KOPT-K1 (cell line): ENCODE measurements at regions not wholly inside any gene's neighbourhood (a gene's known extent, or its start where the extent isn't known, plus 50 kb on each side); places are given as distances from the start of the nearest gene placed in this dataset.
"Not testable (repeated sequence)": the region's sequence is repeated elsewhere in the genome, so short reads cannot be mapped to it uniquely, and the experiment has no call there.

Source experiments
- H3K27ac ChIP-seq: fragments of 200-600 bp; sonication (generic); 2 replicates; pipeline ENCODE4 v1.5.1; 2016; ENCODE audit warnings: antibody characterized with exemption, mild to moderate bottlenecking, low read depth, low read length; ENCODE audit not compliant: poor library complexity, severe bottlenecking
- H3K36me3 ChIP-seq: fragments of 200-600 bp; sonication (generic); 2 replicates; pipeline ENCODE4 v1.5.1; 2017; ENCODE audit warnings: antibody characterized with exemption, mild to moderate bottlenecking, low read length, moderate library complexity; ENCODE audit not compliant: insufficient read depth
- H3K9me3 ChIP-seq: fragments of 200-600 bp; sonication (generic); 2 replicates; pipeline ENCODE4 v1.5.1; 2017; ENCODE audit warnings: antibody characterized with exemption, low read length, mild to moderate bottlenecking; ENCODE audit not compliant: insufficient read depth, poor library complexity, severe bottlenecking

GRCh38 chr2:133859578-133859977 is 291.3 kb upstream of the NCKAP5 start:
- H3K9me3 ChIP-seq: no peaks in the 10 kb centered on the region
- no peaks in the 10 kb centered on the region for H3K36me3 ChIP-seq
- H3K27ac ChIP-seq: no peak overlapping the region

DNA sequence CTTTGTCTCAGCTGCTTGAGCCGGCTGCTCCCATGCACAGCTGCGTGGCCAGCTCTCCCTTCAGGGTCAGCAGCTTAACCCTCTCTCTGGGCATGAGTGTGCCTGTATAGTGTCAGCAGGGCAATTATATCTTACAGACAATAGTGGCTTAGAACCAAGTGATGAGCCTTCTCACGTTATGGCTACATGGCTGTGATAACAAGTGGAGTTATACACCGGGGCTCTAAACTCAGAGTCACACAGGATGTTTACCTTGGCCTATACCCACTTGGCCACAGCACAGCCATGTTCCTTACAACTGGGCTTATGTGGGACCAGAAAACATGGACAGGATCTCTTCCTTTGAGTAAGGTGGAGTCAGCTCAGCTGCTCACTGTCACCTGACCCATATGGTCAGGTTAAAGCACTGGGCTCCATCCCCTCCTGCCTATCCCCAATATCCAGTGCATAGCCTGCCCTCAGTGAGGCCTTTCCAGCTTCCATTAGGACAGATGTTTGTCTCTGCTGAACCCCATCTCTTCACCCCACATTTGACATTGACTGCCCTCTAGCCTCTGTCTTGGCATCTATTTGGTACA is 294.2 kb upstream of the NCKAP5 start:
- Histone ChIP-seq H3K9me3 (no peaks in the 10 kb centered on the region), H3K36me3 (no peaks in the 10 kb centered on the region), H3K27ac (no peak overlapping the region)

- no peaks in the 10 kb centered on the region for H3K36me3 ChIP-seq
- no peaks in the 10 kb centered on the region for H3K9me3 ChIP-seq
- no peak overlapping the region for H3K27ac ChIP-seq
Observed at GRCh38 chr2:133863106-133863800, 295.0 kb upstream of the NCKAP5 start.

DNA sequence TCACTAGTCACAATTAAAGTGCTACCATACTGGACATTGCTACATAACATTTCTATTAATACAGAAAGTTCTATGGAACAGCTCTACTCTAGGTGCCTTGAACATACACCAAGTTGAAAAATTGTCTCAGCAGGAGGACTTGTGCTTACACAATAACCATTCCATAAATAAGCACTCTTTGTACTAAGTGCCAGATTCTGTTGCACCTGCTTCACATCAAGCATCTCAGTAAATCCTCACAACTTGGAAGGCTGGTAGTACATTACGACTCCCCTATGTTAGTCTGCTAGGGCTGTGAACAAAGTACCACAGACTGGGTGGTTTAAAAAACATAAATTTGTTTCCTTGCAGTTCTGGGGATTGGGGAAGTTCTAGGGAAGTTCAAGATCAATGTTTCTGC is 296.9 kb upstream of the NCKAP5 start:
- H3K36me3 ChIP-seq: no peaks in the 10 kb centered on the region
- H3K9me3 ChIP-seq: no peaks in the 10 kb centered on the region
- no peak overlapping the region for H3K27ac ChIP-seq

DNA sequence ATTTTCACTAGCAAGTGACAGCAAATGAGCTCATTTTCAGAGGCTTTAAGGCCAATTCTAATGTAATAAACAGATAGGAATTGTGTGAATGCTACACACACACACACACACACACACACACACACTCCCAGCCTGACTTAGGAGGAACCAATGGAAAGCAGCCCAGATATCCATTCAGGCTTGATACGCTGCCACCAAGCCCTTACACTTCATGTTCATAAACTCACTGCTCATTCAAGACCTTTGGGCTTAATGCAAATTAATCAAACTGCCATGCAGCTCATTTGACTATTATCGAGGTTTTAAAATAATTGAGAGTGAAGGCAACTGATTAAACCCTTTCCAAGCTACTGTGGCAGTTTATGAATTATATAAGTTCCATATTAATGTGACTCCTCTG is 298.9 kb upstream of the NCKAP5 start:
- Histone ChIP-seq H3K36me3 (no peaks in the 10 kb centered on the region), H3K9me3 (no peaks in the 10 kb centered on the region), H3K27ac (no peak overlapping the region)

DNA sequence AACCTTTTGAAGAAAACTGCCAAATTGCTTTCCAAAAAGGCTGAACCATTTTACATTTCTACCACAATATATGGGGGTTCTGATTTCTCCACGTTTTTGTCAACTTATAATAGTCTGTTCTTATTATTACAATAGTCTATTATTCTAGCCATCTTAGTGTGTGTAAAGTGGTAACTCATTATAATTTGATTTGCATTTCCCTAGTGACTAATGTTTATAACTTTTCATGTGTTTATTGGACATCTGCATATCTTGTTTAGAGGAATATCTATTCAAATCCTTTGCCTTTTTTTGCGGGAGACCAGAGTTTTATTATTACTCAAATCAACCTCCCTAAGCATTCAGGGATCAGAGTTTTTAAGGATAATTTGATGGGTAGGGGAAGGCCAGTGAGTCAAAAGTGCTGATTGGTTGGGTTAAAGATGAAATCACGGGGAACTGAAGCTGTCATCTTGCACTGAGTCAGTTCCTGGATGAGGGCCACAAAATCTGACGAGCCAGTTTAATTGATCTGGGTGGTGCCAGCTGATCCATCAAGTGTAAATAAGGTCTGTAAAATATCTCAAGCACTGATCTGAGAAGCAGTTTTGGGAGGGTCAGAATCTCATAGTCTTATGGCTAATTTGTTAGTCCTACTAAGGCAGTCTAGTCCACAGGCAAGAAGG is 303.4 kb upstream of the NCKAP5 start:
- Histone ChIP-seq H3K27ac (no peak overlapping the region), H3K9me3 (no peaks in the 10 kb centered on the region), H3K36me3 (no peaks in the 10 kb centered on the region)

GRCh38 chr2:133878326-133878725 is 310.1 kb upstream of the NCKAP5 start:
- no peaks in the 10 kb centered on the region for H3K36me3 ChIP-seq
- H3K9me3 ChIP-seq: no peaks in the 10 kb centered on the region
- H3K27ac ChIP-seq: no peak overlapping the region

DNA sequence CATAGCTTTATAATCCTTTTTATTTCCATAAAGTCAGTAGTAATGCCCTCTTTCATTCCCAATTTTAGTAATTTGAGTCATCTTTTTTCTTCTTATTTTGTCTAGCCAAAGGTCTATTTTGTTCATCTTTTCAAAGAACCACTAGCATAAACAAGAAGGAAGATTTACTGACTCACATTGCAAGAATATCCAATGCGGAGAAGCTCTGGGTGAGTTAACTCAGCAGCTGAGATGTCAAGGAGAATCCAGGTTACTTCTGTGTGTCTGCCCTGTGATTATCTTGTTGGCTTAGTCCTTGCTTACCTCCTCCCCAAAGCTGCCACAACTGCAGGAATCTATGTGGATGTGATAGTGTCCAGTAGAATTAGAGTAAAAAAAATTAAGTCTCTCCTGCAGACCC is 311.4 kb upstream of the NCKAP5 start:
- Histone ChIP-seq H3K9me3 (no peaks in the 10 kb centered on the region), H3K27ac (no peak overlapping the region), H3K36me3 (no peaks in the 10 kb centered on the region)

GRCh38 chr2:133882159-133882558 is 313.9 kb upstream of the NCKAP5 start:
- H3K36me3 ChIP-seq, H3K9me3 ChIP-seq, H3K27ac ChIP-seq: not testable (repeated sequence)

DNA sequence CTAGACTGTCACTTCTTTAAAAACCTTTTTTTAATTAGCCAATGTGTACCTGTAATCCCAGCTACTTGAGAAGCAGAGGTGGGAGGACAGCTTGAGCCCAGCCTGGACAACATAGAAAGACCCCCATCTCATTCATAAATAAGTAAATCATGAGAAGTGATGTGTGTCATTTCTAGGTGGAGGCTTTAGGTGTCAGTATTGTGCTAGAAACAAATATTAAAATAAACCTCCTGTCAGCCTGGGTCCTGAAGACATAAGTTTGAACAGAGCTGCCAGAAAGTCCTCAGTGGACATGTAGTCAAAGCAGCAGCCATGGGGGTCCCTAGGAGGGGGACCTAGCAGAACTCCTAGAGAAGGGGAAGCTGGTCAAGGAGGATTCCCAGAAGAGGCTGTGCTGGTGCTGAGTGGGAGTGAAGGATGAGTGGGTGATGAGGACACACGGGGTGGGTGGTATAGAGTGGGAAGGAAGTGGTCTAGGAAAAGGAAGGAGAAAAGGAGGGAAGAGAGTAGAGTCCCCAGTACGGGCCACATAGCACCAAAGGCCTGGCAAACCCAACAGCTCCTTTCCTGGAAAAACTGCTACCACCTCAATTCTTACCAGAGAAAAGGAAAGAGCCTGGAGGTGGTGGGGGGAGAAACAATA is 316.6 kb upstream of the NCKAP5 start:
- H3K9me3 ChIP-seq: no peaks in the 10 kb centered on the region
- H3K36me3 ChIP-seq: no peaks in the 10 kb centered on the region
- H3K27ac ChIP-seq: no peak overlapping the region

DNA sequence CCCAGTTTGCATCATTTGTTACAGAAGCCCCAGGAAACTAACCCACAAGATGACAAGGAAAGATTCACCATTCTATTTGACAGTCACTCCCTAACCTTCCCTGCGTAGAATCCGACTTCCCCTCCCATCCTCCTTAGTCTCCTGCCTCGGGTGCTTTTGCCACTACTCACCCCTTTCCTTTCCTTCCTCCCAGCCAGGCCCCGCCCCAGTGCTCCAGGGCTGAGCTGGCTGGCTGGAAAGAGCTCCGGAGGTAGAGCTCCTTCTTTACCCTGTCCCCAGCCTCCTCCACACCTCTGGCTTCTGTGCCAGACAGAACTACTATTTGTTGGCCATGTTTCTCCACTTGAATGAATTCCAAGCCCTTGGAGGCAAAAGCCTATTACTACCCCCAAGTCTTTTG is 317.6 kb upstream of the NCKAP5 start:
- H3K36me3 ChIP-seq: no peaks in the 10 kb centered on the region
- no peaks in the 10 kb centered on the region for H3K9me3 ChIP-seq
- no peak overlapping the region for H3K27ac ChIP-seq

DNA sequence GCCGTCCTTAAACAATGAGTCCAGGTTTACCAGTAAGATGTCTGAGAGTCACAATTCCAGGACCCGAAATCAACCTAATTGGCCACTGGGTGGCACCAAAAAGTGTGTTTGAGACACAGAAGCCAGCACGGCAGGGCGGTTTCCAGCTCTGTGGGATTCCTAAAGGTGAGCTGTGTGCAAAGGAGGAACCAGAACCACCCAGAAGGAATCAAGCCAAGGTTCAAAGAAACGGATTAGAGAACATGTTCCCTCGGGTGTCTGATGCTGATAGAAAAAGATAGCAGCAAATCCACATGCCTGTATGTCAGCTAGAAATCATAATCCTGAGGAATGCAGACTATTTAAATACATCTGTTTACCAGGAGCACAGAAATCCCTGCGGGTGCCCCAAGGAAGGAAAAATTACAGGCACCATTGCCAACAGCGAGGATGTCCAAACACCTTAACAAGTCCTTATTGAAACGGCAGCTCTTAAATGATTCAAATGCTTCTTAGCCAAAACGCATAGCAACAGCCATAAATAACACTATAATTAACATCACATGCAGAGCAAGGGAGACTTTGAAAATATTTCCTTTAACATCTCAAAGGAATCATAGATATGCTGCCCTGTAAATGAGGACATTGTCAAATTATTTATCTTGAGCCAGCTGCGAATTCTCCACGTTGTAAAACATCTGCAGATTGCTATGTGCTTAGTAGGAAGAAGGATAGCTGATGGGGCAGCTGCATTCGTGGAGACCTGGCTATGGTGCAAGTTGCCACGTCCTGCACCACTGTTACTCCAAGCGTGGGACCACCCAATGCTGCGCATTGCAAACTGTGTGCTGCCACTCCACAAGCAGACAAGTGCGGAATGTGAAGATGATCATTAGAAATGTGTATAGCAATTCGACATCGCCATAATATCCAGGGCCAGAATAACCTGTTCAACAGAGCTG is 318.7 kb upstream of the NCKAP5 start:
- no peak overlapping the region for H3K27ac ChIP-seq
- H3K36me3 ChIP-seq: no peaks in the 10 kb centered on the region

DNA sequence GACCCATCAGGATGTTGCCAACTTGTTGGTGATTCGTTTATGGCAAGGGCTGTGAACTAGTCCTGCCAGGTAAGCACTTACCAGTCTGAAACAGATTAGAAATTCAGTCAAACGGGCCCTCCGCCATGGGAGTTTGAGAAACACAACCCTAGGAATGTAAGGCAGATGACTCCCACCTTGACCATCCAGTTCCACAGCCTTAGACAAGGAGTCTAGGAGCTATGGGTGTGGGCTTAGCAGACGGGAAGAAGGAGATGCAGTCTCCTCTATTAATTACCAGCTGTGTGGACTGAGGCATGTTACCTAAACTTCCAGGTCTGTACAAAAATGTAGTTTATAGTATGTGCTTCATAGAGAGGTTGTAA is 319.4 kb upstream of the NCKAP5 start:
- Histone ChIP-seq H3K9me3 (no peaks in the 10 kb centered on the region), H3K36me3 (no peaks in the 10 kb centered on the region), H3K27ac (no peak overlapping the region)

More for the DNA sequence above, 318.7 kb upstream of the NCKAP5 start:
- no peaks in the 10 kb centered on the region for H3K9me3 ChIP-seq

DNA sequence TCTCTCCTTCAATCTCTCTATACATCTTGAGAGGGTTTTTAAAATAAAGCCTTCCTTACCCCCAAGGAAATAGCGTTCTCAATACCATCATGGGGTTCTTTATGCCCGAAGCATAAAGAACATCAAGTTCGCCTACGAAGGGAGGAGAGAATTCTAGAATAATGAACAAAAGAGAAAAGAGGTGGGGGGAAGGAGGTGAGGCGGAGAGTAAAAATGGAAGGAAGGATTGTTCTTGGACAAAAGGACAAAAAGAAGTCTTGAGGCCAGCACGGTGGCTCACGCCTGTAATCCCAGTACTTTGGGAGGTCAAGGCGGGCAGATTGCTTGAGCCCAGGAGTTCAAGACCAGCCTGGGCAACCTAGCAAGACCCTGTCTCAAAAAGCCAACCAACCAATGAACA is 319.8 kb upstream of the NCKAP5 start:
- no peak overlapping the region for H3K27ac ChIP-seq
- H3K9me3 ChIP-seq: no peaks in the 10 kb centered on the region
- no peaks in the 10 kb centered on the region for H3K36me3 ChIP-seq
